ENCODE measurements at regions not wholly inside any gene's neighbourhood (a gene's known extent, or its start where the extent isn't known, plus 50 kb on each side); places are given as distances from the start of the nearest gene placed in this dataset.

DNA sequence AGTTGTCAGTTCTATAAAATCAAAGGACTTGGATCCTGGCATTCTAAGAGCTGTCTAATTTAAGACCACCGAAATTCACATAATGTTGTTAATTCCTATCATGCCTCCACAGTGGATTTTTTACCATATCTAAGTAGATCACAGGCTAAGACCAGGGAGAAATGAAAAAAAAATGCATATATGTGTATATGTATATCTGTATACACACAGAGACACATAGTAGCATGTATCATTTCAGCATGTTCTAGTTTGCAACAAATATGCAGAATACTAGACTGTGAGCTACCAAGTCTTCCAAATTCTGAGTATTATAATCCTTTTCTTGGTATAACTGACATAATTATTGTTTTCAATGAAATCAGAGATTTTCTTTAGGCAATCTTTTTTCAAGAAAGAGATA lies 267.6 kb upstream of the TSHZ2 start:
- TF ChIP-seq CTCF (conservative IDR thresholded peaks at IDR 0.05; ENCODE audit: low read depth) = no peak
- no peak for DNase-seq (ENCODE audit: low spot score)
- H3K27ac ChIP-seq = no peak overlapping the region
- ChIA-PET CTCF (interaction anchor here (0.5 to 0.7 kb wide), 2 partner anchors 12 to 465 kb away, joined by 3 to 4 read pairs; no protein-coding TSS in a partner anchor), POLR2A (ENCODE audit: low non-redundant PET) (no interaction called here)

DNA sequence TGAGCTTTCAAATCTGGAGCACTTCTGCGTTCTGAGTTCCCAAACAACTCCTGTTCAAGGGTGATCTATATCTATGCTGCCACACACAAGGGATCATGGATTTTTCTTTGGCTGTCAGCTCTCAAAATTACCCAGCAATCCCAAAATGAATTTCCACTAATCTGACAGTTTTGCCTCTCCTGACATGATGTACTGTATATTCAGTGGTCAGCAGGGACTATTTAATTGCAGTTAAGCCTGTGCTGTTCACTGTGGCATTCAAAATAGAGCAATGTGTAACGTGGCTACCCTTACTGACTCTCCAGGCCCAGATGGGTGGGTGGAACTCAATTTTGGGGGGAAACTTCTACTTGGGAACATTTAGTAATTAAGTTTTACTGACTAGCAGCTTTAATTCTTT lies 283.8 kb upstream of the TSHZ2 start:
- ChIA-PET POLR2A (ENCODE audit: low non-redundant PET) (no interaction called here), CTCF (no interaction called here)
- no peak for DNase-seq (ENCODE audit: low spot score)
- no peak for TF ChIP-seq CTCF (conservative IDR thresholded peaks at IDR 0.05; ENCODE audit: low read depth)
- H3K27ac ChIP-seq = no peak overlapping the region

GRCh38 chr20:52684905-52685304 lies 287.3 kb upstream of the TSHZ2 start:
- POLR2A ChIA-PET (ENCODE audit: low non-redundant PET) = no interaction called here
- CTCF ChIA-PET = interaction anchor here (1.2 kb wide), 1 partner anchor 373 kb away, joined by 3 read pairs; no protein-coding TSS in a partner anchor
- DNase-seq (ENCODE audit: low spot score) = no peak
- H3K27ac ChIP-seq = no peak overlapping the region
- TF ChIP-seq CTCF (conservative IDR thresholded peaks at IDR 0.05; ENCODE audit: low read depth) = no peak

DNA sequence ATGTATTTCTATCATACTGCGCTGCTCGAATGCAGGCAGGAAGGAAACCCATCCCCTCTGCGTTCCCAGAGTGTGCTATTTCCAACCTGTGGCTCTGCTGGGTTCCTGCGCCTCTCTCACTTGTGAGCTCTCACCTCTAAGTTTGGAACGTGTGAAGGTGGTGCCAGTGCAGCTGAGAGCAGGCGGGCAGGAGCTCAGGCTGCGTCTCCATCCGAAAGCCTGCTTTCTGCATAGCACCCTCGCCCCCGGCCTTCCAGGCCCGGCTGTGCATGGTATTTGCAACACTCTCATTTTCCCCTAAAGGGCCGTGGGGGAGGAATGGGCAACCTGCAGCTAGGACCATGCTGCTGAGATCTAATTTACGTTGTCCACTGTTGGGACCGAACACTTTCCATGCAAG lies 288.0 kb upstream of the TSHZ2 start:
- DNase-seq (ENCODE audit: low spot score) = no peak
- ChIA-PET CTCF (interaction anchor here (1.2 kb wide), 1 partner anchor 372 kb away, joined by 3 read pairs; no protein-coding TSS in a partner anchor), POLR2A (ENCODE audit: low non-redundant PET) (no interaction called here)
- H3K27ac ChIP-seq = no peak overlapping the region
- no peak for TF ChIP-seq CTCF (conservative IDR thresholded peaks at IDR 0.05; ENCODE audit: low read depth)

DNA sequence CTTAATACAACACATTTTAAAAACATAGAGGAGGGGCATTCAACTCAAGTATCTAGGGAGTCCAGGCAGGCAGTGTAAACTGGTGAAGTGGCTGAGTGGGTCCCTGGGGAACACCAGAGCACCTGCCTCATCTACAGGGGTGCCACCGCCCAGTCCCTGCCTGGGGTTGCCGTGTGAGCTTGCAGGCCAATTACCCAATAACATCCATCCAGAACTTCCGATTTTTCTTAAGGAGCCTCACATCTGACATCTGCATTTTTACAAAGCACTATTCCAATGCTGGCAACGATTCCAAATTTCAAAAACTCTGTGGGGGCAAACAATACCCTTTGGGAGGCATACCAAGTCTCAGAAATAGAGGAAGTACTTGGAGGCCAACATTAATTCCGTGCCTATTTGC lies 288.4 kb upstream of the TSHZ2 start:
- no peak overlapping the region for H3K27ac ChIP-seq
- no peak for TF ChIP-seq CTCF (conservative IDR thresholded peaks at IDR 0.05; ENCODE audit: low read depth)
- POLR2A ChIA-PET (ENCODE audit: low non-redundant PET) = no interaction called here
- no peak for DNase-seq (ENCODE audit: low spot score)
- CTCF ChIA-PET = interaction anchor here (0.6 to 1.2 kb wide), 3 partner anchors 112 to 686 kb away, joined by 3 read pairs; no protein-coding TSS in a partner anchor

DNA sequence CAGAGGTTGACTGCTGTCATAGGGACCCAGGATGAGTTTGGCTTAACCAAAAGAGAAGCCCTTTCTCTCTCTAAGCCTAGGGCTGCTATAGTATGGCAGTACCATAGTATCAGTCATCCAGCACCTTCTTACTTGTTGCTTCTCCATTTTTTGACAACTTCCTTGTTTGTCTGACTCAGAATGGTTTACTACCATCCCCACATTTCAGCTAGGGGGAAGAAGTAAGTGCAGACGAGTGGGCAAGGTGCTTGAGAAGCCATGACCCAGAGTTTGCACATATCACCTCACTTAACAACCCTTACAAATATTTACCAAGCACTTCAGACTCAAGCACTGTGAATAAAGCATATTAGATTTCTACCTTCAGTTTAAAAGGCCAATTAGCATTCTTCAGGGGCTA lies 289.9 kb upstream of the TSHZ2 start:
- no peak for TF ChIP-seq CTCF (conservative IDR thresholded peaks at IDR 0.05; ENCODE audit: low read depth)
- POLR2A ChIA-PET (ENCODE audit: low non-redundant PET) = no interaction called here
- CTCF ChIA-PET = no interaction called here
- DNase-seq (ENCODE audit: low spot score) = no peak
- no peak overlapping the region for H3K27ac ChIP-seq

DNA sequence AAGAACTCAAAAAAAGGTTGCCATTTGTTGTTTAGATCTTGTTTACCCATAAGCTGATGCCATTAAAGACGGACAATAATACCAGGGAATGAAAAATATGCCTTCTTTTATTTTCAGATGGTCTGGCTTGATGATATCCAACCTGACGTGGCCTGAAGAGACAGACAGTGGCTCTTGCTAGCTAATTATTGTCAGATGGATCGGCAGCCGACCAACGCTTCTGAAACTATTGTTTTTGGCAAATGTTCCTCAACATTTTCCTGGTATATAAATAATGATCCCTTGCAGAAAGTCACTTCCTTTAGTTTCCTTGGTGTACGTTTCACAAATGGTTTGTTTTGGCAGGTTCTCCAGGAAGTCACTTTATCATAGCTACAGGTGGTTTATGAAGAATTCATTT lies 290.9 kb upstream of the TSHZ2 start:
- H3K27ac ChIP-seq = no peak overlapping the region
- ChIA-PET POLR2A (ENCODE audit: low non-redundant PET) (no interaction called here), CTCF (no interaction called here)
- no peak for TF ChIP-seq CTCF (conservative IDR thresholded peaks at IDR 0.05; ENCODE audit: low read depth)
- DNase-seq (ENCODE audit: low spot score) = no peak

Measured in RWPE1 (cell line).